HG02938 (cell line): ENCODE measurements at regions not wholly inside any gene's neighbourhood (a gene's known extent, or its start where the extent isn't known, plus 50 kb on each side); places are given as distances from the start of the nearest gene placed in this dataset.
"Not testable (repeated sequence)": the region's sequence is repeated elsewhere in the genome, so short reads cannot be mapped to it uniquely, and the experiment has no call there.

Experiments used
- ATAC-seq: cut with Tn5 transposase; IDR thresholded peaks from one replicate; pipeline ENCODE4 v1.9.1; 2021; ENCODE audit warnings: mild to moderate bottlenecking, moderate library complexity; ENCODE audit not compliant: unreplicated experiment

GRCh38 chr3:635393-635792 lies 438.8 kb downstream of the CHL1 start:
- no peak for ATAC-seq

DNA sequence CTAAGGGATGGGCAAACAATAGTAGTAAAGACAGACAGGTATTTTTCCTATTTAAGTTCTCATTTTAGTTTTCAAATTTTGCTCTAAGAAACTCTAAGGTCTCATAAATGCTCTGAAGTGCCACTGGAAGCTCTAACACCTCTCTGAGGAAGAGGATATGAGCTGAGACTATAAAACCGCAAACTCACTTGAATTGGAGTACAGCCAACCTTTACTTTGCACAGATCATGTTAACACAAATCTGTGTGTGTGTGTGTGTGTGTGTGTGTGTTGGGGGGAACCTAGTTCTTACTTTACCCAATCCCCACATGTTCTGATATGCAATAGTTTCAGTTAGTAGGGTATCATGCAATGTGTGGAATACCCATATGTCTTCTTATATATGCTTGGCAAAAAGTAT lies 446.8 kb downstream of the CHL1 start:
- no peak for ATAC-seq

GRCh38 chr3:655824-656223 lies 437.0 kb upstream of the CNTN6 start:
- no peak for ATAC-seq

DNA sequence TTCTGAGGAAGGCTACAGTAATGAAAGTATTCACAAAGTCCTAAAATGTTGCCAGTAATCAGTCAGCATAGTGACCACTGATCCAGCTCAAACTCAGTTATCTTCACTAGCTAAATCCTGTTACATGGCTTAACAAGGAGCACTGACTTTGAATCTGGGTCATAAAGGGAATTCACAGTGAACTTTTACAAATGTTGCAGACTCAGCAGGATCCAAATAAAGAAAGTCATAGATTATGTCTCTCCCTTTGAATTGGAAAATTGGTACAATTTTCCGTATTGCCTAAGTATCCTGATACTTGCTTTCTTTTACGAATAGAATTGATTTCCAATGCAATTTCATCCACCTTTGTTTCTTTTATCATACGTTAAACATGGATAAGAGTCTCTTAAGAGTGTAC lies 431.5 kb upstream of the CNTN6 start:
- no peak for ATAC-seq

DNA sequence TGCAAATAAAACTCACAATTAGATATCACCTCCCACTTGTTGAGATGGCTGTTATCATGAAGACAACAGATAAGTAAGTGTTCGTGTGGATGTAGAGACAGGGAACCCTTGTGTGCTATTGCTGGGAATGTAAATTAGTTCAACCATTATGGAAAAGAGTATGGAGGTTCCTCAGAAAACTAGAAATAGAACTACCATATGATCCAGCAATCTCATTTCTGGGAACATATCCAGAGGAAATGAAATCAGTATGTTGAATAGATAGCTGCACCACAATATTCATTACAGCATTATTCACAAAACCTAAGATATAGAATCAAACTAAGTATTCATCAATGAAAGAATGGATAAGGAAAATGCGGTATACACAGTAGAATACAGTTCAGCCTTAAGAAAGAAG lies 418.7 kb upstream of the CNTN6 start:
- ATAC-seq = no peak

- no peak for ATAC-seq
Measured at GRCh38 chr3:675846-676245, 417.0 kb upstream of the CNTN6 start.

DNA sequence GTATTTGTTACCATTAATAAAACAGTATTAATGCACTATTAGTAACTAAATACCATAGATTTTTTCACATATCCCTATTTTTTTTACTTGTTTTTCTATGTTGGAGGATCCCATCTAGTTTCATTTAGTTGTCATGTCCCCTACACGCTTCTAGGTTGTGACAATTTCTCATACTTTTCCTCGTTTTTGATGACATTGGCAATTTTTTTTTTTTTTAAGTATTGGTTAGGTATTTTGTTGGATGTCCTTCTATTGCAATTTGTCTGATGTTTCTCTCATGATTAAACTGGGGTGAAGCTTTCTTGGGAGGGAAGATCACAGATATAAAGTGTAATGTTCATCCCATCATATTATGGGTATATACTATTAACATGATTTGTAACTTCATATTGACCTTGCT lies 409.1 kb upstream of the CNTN6 start:
- ATAC-seq = no peak

- no peak for ATAC-seq
Measured at GRCh38 chr3:690770-691169, 402.1 kb upstream of the CNTN6 start.

DNA sequence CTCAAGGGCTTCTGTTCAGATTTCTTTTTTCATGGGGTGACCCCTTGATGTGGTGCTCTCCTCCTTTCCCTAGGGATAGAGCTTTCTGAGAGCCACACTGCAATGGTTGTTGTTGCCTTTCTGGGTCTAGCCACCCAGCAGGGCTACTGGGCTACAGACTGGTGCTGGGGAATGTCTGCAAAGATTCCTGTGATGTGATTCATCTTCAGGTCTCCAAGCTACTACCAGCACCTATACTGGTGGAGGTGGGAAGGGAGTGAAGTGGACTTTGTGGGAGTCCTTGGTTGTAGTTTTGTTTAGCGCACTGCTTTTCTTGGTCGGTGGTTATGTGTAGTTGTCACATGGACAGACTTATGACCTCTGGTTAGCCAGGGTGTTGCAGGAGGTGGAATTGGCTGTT lies 392.3 kb upstream of the CNTN6 start:
- no peak for ATAC-seq

- no peak for ATAC-seq
Measured at GRCh38 chr3:707041-707440, 385.8 kb upstream of the CNTN6 start.

DNA sequence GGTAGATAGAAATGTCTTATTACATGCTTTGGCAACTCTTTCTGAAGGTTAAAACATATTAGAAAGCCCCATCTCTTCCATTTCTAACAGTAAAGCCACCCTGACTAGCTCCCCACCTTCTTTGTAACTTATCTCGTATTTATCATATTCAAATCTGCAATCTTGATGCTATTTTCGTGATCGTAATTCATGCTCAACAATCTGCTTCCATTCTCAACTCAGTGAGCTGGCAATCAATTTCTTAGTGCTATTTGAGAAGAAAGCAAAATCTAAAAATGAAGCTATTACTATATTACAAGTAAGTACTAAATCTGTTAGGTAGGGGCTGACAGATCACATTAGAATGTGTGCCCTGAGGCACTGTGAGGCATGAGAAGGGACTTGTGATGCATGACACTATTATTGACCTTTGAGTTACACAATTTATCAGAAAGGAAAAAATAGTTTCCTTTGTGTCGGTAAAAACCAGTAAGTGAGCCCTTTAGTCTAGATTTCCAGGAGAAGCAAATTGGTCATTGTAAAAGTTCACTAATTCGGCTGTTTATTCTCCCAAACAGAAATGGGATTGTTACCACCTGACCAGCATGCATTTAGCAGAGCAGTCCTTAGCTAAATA lies 379.7 kb upstream of the CNTN6 start:
- no peak for ATAC-seq

GRCh38 chr3:713947-714620 lies 378.7 kb upstream of the CNTN6 start:
- ATAC-seq = no peak

GRCh38 chr3:721086-721485 lies 371.7 kb upstream of the CNTN6 start:
- ATAC-seq = no peak

GRCh38 chr3:732326-732928 lies 360.4 kb upstream of the CNTN6 start:
- no peak for ATAC-seq

- no peak for ATAC-seq
Measured at GRCh38 chr3:733313-733712, 359.5 kb upstream of the CNTN6 start.

DNA sequence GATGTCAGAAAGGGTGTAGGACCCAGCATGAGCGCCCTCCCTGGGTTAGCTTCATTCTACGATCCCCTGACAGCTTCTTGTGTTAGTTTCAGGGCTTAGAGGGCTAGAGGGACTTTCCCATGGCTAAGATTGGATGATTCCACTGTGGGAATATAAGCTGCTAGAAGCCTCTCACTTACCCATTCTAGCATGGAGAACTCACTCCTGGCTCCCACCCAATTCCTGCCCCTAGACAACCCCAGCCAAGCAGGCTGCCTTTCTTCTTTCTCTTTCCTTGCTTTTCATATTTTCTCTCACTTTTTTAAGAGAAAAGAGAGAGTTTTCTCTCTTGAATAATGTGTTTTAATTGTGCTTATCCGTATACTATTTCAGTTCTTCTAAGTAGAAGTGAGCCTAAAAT lies 335.1 kb upstream of the CNTN6 start:
- ATAC-seq = no peak

- no peak for ATAC-seq
Measured at GRCh38 chr3:759106-759505, 333.7 kb upstream of the CNTN6 start.

- not testable (repeated sequence) for ATAC-seq
Measured at GRCh38 chr3:773433-773832, 319.4 kb upstream of the CNTN6 start.

DNA sequence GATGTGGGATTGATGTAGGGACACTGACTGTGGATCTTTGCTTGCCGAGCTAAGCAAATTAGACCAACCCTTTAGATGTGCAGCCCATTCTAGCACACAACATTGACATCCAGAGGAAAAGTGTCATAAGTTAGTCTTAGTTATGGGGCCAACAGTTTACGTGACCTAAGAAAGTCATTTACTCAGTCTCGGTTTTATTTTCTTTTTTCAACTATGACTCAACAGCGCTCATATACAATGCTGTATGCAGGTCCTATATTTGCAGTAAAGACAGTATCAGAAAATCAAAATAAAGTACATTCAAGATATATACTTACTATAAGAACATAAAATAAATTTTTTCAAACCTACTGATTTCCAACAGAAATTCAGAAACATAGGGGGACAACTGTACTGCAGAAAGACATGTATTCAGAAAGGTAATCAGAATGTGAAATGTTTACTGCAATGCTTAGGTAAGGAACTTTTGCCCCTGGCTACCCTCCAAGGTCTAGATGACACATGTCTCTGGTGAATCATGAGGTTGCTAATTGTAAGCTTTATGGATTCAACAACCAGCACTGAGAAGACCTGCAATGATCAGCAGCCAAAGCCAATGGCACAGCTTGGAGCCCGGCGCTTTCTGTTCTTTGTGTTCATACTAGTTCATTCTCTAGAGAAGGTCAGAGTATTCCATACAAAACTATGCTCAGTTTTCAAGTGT lies 317.5 kb upstream of the CNTN6 start:
- no peak for ATAC-seq

- no peak for ATAC-seq
Measured at GRCh38 chr3:780505-780904, 312.3 kb upstream of the CNTN6 start.

DNA sequence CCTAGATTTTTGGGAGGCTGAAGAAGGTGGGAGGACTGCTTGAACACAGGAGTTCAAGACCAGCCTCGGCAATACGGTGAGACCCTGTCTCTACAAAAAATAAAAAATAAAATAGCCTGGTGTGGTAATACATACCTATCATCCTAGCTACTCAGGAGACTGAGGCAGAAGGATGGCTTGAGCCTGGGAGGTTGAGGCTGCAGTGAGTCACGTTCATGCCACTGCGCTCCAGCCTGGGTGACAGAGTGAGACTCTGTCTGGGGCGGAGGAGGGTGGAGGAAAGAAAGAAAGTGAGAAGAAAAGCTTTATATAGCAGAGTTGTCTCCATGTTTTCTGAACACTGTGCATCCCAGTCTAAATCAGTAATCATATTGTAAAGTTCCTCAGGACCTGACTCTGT lies 301.4 kb upstream of the CNTN6 start:
- ATAC-seq = no peak

GRCh38 chr3:792630-793029 lies 300.2 kb upstream of the CNTN6 start:
- ATAC-seq = no peak
